ELF-1 (cell line): ENCODE measurements at regions not wholly inside any gene's neighbourhood (a gene's known extent, or its start where the extent isn't known, plus 50 kb on each side); places are given as distances from the start of the nearest gene placed in this dataset.

Experiments
- DNase-seq: peaks from one replicate; pipeline ENCODE4 v3.0.0-alpha.2; 2016; ENCODE audit warnings: low read depth, low spot score

- peak; percentile 0 for DNase-seq
These were observed 150.2 kb downstream of the MACROH2A1 start for GRCh38 chr5:135248801-135249231.

DNA sequence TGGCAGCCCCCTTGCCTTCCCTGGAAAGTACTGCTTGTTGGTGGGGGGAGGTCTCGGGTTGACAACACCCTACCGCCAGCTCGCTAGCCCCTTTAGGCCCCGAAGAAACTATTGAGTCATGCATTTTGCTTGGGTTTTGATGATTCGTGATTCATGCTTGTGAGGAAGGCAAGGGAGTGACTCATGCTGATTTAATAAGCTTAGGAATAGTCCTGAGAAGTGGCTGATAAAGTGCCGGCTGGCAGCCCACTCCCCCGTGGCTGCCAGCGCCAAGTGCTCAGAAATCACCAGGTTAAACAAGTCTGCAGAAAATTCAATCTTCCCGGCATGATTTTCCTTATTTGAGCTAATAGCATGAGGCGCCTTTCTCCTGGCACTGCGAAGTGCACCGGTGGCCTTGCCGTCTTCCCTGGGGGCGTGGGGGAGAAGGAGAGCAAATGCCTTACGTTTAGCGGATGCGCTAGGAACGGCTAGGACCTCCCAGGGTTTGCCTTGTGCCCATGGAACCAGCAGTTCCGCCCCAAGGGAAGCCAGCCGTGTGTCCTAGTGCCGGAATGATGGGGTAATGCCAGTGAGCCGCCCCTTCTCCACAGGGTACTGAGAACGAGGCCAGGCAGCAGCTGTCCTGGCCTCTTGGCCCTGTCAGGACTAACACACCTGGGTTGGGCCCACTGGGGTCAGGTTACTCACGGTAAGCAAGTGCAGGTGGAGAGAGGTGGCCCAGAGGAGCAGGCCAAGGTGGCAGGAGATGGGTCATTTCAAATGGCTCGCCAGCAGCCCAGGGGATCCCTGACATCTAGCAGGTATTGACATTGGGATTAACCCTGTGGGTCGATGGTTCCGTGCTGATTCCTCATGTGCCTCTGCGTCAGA lies 151.9 kb downstream of the MACROH2A1 start:
- DNase-seq = peak; percentile 67

DNA sequence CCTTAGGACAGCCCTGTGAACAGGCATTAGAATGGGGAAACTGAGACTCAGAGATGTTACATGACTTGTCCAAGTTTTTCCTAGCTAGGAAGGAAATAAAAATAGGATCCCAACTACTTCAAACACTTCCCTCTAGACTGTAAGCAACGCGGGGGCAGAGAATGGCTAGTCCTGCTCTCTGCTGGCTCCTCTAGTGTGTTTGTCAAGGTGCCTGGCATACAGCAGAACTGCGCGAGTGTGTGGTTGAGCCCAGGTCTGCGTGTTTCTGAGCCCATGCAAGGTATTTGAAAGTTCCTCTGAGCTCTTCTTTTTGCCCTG lies 152.5 kb downstream of the MACROH2A1 start:
- DNase-seq = no peak

GRCh38 chr5:135245521-135246499 lies 153.2 kb downstream of the MACROH2A1 start:
- peak; percentile 4 for DNase-seq

GRCh38 chr5:135244620-135245021 lies 154.4 kb downstream of the MACROH2A1 start:
- peak; percentile 0 for DNase-seq

DNA sequence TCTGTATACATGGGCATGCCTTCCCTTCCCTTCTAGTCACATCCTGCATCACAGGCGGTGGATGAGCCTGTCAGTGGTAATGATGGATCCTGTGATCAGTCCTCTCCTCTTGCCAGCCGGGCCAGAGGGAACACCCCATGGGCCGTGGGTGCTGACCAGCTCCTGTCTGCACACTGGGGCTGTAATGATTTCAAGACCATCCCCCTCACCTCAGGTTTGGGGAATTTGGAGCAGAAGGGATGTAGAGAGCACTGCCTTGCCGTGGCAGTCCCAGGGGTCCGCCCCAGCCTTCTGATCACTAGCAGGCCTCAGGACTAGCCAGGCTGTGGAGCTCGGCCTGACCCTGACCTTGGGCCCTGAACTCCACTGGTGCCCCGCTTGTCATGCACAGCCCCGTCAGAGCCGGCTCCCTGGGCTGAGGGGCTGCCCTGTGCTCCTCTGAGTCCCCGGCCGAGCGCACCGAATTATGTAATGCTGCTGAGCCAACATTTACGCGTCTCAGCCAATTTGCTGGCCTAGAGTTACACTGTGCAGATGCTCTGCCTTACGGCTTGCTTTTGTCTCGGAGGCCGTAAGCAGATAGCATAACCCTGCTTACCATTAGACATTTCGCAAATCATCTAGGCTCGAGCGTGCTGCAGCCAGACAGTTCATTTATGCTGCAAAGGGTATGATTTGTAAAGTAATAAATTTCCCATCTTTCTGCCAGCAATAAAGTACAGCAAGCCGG lies 155.3 kb downstream of the MACROH2A1 start:
- DNase-seq = peak; percentile 1

- no peak for DNase-seq
These were observed 156.0 kb downstream of the MACROH2A1 start for GRCh38 chr5:135242866-135243555.

GRCh38 chr5:135242021-135242865 lies 156.8 kb downstream of the MACROH2A1 start:
- DNase-seq = peak; percentile 0

DNA sequence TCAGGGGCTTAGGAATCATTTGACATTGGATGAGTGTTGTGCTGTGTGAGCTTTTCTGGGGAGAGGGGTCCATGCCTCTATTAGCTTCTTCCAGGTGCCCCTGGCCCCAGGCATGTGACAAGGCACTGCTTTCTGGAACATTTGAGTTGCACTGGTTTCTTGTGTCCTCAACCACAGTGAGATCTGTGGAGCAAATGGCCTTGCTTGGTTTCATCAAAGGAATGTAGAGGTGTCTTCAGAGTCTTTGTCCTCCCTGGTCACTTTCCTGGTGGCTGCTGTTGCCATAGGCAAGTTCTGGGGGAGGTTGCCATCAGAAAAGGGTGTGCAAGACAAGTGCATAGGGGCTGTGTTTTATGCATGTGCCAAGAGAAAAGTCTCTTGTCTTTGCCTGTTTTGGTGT lies 157.5 kb downstream of the MACROH2A1 start:
- peak; percentile 0 for DNase-seq

DNA sequence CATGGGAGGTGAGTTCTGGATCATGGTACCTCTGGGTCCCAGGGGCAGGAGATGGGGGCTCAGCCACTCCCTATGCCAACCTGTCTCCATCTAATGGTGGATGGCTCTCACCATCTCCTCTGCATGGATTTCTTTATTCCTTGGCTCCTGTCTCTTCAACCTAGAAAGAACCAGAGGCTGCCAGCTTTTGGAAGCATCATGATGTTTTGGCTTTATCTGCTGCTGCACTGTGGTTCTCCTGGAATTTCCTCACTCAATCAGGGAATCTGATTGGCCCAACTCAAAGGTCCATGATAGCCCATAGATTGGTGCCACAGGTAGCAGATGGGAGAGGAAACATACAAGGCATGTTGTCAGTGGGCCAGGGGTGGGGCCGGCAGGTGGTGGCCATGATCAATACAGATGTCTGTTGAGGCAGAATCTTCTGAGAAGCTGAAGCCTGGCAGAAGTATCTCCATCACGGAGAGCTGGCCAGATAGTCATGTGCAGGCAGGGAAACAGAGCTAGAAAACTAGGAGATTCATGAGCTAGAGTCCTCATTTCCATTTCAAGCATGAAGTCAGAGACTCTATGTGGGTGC lies 158.2 kb downstream of the MACROH2A1 start:
- no peak for DNase-seq

DNA sequence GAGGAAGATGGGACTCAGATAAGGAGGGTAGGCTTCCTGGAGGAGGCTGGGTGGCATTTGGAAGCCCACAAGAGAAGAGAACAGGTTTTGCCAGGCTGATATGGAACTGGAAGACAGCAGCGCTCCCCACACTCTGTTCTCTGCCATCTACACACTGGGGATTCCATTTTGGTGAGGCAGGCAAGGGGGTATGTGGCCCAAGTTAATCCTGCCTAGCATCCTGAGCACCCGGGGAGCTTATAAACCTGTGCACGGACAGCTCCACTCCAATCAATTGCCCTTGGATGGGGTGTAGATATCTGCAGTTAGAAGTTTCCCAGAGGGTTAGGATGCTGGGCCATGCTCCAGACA lies 158.8 kb downstream of the MACROH2A1 start:
- DNase-seq = no peak

DNA sequence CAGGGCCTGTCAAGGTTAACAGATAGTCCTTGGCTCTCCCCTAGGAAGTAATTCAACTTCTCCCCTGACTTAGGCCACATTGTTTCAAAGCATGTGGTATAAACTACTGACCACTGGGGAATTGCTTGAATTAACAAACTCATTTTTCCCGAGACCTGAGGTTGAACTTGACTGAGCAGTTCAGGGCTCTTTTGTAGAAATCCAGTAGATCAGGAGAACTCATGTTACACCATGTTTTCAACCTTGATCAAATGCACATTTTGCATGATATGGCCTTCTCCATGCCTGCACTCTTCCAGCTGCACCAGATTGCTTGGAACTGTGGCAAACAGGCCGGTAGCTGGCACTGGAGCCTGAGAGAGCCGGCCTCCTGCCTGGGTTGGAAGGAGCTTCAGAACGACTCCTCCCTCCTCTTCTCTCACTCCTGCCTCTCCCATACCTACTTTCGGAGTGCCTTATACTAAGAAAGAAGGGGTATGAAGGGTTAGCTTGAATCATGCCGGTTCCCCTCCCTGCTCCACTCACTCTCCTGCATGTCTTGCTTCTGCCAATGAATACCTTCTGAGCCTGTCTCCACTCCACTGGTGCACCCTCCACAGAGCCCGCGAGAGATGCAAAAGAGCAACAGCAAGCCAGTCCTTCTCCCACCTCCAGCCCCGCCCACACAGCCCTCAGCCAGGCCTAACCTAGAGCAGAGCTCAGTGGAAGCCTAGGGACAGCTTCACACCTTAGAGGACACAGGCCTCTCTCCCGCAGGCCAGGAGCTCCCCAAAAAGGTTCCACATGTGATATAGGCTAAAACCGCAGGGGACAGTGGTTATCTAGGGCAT lies 159.4 kb downstream of the MACROH2A1 start:
- peak; percentile 9 for DNase-seq

DNA sequence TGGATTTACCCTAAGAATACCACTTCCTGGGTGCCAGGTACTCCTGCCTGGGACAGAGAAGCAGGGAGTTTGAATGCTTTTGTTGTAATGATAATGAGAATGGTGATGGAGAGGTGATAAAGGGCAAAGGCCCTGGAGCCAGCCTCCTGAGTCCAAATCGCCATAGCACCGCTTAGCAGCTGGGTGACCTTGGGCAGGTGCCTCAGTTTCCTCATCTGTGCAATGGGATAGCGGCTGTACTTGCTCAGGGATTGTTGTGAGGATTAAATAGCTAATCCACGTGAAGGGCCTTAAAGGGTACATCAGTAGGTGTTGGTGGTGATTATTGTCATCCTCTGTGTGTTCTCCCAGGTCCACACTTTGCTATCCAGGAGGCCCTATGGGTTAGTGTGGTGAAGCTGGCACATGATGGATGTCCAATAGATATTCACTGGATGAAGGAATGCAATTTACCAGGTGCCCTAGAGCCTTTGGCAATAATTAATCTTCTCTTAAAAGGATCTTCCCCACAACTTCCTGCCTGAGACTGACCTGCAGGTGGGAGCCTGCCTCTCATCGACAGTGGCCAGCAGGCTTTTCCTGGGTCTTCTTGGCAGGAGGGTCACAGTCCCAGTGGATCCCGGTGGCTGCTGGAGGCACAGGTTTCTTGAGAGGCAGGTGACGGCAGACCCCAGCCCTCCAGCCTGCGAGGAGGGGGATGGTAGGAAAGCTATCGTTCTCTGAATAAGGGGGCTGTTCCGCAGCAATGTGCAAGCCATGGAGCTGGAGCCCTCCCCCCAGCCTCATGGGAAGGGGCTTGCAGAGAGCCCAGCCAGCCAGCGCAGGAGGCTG lies 160.2 kb downstream of the MACROH2A1 start:
- DNase-seq = peak; percentile 5

DNA sequence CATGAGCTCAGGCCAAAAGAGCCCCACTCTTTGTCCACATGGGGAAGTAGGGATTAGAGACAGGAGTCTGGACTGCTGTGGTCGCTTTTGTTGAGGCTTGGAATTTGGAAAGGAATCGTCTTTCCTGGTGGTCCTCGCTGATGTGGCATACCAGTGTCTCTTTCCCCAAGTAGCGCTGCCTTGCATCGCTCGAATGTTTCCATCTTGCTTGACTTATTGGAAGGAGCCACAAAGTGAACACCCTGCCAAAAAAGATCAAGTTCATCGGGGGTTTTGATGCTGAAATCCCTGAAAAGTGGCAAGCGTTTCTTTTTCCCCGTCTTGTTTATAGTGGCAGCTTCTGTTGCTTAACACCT lies 161.3 kb downstream of the MACROH2A1 start:
- DNase-seq = no peak

DNA sequence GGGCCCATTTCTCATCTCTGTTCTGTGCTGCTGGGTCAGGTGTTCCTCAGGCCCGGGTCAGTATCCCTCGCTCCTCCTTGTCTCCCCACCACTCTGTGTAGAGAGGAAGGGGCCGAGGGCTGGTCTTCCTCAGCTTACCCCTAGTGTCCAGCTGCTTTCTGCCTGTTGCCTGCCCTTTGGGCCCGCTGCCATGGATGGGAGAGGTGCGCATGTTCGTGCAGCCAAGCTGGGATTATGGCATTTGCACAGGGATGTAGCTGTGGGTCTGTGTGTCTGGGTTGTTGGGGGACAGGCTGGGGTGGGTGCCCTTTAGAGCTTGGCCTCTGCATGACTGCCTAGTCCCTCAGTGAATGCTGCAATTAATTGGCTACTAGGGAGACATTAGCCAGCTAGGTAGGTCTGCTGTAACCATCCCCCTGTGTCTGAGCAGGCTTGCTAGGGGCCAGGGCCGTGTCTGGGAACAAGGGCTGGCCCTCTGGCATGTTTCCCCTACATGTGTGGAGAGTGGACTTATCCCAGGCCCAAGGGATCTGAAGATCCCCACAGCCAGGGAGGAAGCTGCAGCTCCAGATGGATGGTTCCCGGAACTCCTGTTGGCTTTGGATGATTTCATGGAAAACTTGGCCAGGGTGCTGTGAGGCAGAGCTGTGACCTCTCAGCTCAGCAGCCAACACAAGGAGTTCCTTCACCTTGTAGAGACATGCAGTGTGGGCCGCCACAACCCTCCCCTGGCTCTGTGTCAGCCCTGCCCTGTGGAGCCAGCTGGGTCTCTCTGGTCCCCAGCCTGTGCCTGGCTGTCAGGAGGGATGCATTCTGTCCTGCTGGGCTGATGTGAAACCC lies 161.9 kb downstream of the MACROH2A1 start:
- DNase-seq = no peak

DNA sequence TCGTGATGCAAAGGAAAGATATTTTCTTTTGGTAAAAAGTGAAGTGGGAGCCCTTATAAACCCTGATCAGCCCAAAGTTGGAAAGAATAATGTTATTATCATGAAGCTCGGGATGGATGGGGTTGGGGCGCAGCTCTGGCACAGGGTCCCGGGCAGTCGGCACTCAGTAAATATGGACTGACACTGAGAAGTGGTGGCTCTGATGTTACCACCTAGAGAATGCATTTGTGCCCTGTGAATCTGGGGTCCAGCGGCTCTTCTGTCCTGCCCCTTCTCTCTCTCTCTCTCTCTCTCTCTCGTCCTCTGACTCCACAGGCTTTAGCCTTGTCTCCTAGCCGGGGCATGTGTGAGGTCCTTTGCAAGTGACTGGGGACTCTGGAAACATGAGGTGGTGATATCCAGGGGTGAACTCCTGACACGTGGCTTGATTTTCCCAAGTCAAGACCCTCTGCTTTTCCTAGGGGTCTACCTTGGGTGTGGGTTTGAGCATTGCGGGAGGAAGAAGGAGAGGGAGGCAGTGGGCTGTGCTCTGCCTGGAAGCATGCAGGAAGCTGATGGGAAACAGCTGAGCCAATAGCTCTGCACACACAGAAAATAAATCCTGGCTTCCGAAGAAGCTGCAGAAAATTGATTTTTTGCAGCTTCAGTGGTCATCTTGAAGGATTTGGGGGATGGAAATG lies 162.7 kb downstream of the MACROH2A1 start:
- DNase-seq = no peak
